ENCODE measurements at regions not wholly inside any gene's neighbourhood (a gene's known extent, or its start where the extent isn't known, plus 50 kb on each side); places are given as distances from the start of the nearest gene placed in this dataset.

DNA sequence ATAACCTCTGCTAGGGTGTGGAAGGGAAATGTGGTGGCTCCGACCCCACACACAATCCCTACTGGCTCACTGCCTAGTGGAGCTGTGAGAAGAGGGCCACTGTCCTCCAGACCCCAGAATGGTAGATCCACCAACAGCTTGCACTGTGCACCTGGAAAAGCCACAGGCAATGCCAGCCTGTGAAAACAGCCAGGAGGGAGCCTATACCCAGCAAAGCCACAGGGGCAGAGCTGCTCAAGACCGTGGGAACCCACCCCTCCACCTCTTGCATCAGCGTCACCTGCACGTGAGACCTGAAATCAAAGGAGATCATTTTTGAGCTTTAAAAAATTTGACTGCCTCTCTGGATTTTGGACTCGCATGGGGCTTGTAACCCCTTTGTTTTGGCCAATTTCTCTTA is 249.0 kb upstream of the CDH2 start:
- TF ChIP-seq, protein P1, sequence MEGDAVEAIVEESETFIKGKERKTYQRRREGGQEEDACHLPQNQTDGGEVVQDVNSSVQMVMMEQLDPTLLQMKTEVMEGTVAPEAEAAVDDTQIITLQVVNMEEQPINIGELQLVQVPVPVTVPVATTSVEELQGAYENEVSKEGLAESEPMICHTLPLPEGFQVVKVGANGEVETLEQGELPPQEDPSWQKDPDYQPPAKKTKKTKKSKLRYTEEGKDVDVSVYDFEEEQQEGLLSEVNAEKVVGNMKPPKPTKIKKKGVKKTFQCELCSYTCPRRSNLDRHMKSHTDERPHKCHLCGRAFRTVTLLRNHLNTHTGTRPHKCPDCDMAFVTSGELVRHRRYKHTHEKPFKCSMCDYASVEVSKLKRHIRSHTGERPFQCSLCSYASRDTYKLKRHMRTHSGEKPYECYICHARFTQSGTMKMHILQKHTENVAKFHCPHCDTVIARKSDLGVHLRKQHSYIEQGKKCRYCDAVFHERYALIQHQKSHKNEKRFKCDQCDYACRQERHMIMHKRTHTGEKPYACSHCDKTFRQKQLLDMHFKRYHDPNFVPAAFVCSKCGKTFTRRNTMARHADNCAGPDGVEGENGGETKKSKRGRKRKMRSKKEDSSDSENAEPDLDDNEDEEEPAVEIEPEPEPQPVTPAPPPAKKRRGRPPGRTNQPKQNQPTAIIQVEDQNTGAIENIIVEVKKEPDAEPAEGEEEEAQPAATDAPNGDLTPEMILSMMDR (IDR thresholded peaks at IDR 0.05; ENCODE audit: poor library complexity), result no peak
- no peak for TF ChIP-seq EZH2 (IDR thresholded peaks at IDR 0.05; ENCODE audit: borderline replicate concordance)
- no peak for TF ChIP-seq EZH2phosphoT487 (IDR thresholded peaks at IDR 0.05; ENCODE audit: low read depth, severe bottlenecking, unreplicated experiment)

Measured in hepatocyte (in vitro differentiated cells).